ENCODE measurements at regions not wholly inside any gene's neighbourhood (a gene's known extent, or its start where the extent isn't known, plus 50 kb on each side); places are given as distances from the start of the nearest gene placed in this dataset.

DNA sequence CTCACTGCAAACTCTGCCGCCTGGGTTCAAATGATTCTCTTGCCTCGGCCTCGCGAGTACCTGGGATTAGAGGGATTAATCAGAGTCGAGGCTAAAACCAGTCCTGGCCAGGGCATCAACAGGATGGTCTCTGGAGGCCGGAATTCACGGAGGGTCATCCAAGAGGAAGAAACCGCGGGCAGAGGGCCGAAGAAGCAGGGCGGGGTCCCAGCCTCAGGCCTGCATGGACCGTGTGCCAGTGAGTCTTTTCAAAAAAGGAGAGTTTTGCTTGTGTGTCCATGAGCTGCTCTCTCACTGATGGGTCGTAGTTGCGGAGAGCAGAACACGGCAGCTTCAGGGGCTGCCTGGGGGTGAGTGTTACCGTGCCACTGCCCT is 295.1 kb upstream of the ZNF337 start:
- TF ChIP-seq, protein P1, sequence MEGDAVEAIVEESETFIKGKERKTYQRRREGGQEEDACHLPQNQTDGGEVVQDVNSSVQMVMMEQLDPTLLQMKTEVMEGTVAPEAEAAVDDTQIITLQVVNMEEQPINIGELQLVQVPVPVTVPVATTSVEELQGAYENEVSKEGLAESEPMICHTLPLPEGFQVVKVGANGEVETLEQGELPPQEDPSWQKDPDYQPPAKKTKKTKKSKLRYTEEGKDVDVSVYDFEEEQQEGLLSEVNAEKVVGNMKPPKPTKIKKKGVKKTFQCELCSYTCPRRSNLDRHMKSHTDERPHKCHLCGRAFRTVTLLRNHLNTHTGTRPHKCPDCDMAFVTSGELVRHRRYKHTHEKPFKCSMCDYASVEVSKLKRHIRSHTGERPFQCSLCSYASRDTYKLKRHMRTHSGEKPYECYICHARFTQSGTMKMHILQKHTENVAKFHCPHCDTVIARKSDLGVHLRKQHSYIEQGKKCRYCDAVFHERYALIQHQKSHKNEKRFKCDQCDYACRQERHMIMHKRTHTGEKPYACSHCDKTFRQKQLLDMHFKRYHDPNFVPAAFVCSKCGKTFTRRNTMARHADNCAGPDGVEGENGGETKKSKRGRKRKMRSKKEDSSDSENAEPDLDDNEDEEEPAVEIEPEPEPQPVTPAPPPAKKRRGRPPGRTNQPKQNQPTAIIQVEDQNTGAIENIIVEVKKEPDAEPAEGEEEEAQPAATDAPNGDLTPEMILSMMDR (conservative IDR thresholded peaks at IDR 0.05; ENCODE audit: low read depth in 2 of 2) = no peak
- TF ChIP-seq EZH2phosphoT487 (IDR thresholded peaks at IDR 0.05; ENCODE audit: unreplicated experiment) (no peak), POLR2AphosphoS5 (IDR thresholded peaks at IDR 0.05; ENCODE audit: low read depth) (no peak), EZH2 (IDR thresholded peaks at IDR 0.05; ENCODE audit: low read depth, unreplicated experiment) (no peak), CREB1 (CRISPR knock-in tag; IDR thresholded peaks at IDR 0.05; ENCODE audit: low read depth) (no peak), NANOG (IDR thresholded peaks at IDR 0.05; ENCODE audit: borderline replicate concordance) (no peak), ZNF331 (CRISPR knock-in tag; IDR thresholded peaks at IDR 0.05; ENCODE audit: low read depth) (no peak)
- TF ChIP-seq, protein P2, sequence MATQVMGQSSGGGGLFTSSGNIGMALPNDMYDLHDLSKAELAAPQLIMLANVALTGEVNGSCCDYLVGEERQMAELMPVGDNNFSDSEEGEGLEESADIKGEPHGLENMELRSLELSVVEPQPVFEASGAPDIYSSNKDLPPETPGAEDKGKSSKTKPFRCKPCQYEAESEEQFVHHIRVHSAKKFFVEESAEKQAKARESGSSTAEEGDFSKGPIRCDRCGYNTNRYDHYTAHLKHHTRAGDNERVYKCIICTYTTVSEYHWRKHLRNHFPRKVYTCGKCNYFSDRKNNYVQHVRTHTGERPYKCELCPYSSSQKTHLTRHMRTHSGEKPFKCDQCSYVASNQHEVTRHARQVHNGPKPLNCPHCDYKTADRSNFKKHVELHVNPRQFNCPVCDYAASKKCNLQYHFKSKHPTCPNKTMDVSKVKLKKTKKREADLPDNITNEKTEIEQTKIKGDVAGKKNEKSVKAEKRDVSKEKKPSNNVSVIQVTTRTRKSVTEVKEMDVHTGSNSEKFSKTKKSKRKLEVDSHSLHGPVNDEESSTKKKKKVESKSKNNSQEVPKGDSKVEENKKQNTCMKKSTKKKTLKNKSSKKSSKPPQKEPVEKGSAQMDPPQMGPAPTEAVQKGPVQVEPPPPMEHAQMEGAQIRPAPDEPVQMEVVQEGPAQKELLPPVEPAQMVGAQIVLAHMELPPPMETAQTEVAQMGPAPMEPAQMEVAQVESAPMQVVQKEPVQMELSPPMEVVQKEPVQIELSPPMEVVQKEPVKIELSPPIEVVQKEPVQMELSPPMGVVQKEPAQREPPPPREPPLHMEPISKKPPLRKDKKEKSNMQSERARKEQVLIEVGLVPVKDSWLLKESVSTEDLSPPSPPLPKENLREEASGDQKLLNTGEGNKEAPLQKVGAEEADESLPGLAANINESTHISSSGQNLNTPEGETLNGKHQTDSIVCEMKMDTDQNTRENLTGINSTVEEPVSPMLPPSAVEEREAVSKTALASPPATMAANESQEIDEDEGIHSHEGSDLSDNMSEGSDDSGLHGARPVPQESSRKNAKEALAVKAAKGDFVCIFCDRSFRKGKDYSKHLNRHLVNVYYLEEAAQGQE (IDR thresholded peaks at IDR 0.05; ENCODE audit: unreplicated experiment) = no peak
- TF ChIP-seq, protein P3, sequence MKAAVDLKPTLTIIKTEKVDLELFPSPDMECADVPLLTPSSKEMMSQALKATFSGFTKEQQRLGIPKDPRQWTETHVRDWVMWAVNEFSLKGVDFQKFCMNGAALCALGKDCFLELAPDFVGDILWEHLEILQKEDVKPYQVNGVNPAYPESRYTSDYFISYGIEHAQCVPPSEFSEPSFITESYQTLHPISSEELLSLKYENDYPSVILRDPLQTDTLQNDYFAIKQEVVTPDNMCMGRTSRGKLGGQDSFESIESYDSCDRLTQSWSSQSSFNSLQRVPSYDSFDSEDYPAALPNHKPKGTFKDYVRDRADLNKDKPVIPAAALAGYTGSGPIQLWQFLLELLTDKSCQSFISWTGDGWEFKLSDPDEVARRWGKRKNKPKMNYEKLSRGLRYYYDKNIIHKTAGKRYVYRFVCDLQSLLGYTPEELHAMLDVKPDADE (IDR thresholded peaks at IDR 0.05) = no peak

Measured in GM23338 (cell line).